GM19023 (cell line): ENCODE measurements at regions not wholly inside any gene's neighbourhood (a gene's known extent, or its start where the extent isn't known, plus 50 kb on each side); places are given as distances from the start of the nearest gene placed in this dataset.

Experiments used
- ATAC-seq: cut with Tn5 transposase; IDR thresholded peaks from one replicate; pipeline ENCODE4 v1.9.1; 2021; ENCODE audit warnings: mild to moderate bottlenecking, moderate library complexity; ENCODE audit not compliant: unreplicated experiment

DNA sequence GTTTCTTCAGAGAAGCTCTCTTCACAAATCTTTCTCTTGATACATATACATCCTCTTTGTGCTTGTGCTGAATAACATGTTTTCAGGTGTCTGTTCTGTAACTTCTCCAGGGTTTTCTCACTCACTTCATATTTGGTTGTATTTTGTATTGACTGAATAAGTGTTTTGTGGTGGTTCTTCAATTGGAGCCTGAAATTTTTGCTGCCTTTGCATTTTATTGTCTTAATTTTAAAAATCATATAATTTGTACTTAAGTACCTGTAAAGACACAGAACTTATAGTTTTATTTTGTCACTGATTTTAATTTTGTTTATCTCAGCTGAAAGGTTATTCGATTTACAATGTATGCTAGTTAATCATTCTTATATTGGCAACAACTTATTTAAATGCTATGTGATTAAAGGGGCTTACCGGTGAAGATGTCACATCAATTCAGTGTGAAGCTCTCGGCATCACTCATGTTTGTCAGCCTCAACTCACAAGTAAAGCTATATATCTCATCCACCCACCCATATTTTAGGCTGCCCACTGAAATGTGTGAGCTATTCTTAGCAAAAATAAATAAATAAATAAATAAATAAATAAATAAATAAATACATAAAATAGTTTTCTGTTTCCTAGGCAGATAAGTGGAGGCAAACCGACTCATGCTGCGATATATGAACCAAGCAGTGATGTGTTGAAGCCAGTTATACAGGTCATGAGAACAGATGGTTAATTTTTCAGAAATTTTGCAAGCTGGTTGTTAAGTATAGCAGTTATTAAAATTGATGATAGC is 76.4 kb upstream of the FSTL5 start:
- no peak for ATAC-seq

- ATAC-seq, result no peak
Observed at GRCh38 chr4:162237676-162238075, 73.9 kb upstream of the FSTL5 start.

GRCh38 chr4:162234595-162234994 is 70.8 kb upstream of the FSTL5 start:
- no peak for ATAC-seq

DNA sequence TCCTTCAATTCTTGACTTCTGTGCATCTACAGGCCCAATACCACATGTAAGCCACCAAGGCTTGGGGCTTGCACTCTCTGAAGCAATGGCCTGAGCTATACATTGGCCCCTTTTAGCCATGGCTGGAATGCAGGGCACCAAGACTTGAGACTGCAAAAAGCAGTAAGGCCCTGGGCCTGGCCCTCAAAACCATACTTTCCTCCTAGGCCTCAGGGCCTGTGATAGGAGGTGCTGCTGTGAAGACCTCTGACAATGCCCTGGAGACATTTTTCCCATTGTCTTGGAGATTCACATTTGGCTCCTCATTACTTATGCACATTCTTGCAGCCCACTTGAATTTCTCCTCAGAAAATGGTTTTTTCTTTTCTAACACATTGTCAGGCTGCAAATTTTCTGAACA is 68.5 kb upstream of the FSTL5 start:
- ATAC-seq, result no peak

GRCh38 chr4:162229670-162230069 is 65.9 kb upstream of the FSTL5 start:
- ATAC-seq, result no peak

- no peak for ATAC-seq
Observed at GRCh38 chr4:162221148-162221547, 57.3 kb upstream of the FSTL5 start.
